ENCODE measurements at regions not wholly inside any gene's neighbourhood (a gene's known extent, or its start where the extent isn't known, plus 50 kb on each side); places are given as distances from the start of the nearest gene placed in this dataset.

DNA sequence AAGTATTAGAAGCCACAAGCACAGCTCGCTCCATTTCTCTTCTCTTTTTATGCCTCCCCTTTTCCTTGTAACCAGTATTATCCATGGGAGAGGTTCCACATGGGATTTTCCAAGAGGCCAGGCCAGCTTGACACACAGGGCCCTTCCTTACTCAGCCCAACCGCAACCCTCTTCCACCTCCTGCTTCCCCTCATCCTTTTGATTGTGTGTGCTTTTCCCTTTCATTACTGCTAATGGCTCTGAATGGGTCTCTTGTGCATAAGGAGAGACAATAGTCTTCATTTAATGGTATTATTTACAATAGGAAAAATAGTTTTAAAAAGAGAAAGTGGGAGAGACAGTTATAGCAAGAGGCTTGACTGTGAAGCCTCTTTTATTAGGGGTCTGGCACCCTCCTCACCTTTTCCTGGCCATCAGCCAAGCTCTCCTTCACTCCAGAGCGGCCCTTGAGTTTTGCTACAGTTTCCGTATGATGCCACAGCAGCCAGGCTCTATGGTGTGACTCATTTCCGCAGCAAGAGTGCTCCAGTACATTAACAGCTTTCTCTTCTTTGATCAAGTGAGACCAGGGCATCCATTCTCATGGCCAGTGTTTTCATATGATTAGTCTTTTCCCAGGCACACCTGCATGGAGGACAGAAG, 579.5 kb downstream of the TFAP2B start:
- ChIA-PET CTCF (no interaction called here), POLR2A (interaction anchor here (0.7 kb wide), 1 partner anchor 33 kb away, joined by 4 read pairs; no protein-coding TSS in a partner anchor)
- intact Hi-C loops (cut with DNase I, micrococcal nuclease), result no loop called here
- H3K36me3 Mint-ChIP-seq (ENCODE audit: low read depth), result no peaks in the 10 kb centered on the region
- no peaks in the 10 kb centered on the region for H3K9me3 Mint-ChIP-seq
- no peak overlapping the region for H3K27ac Mint-ChIP-seq
- no peaks in the 10 kb centered on the region for H3K4me1 Mint-ChIP-seq (ENCODE audit: low read depth)
- no peak overlapping the region for H3K4me3 ChIP-seq (ENCODE audit: low read length)
- no peaks in the 10 kb centered on the region for H3K9me3 ChIP-seq (ENCODE audit: control insufficient read depth in 1 of 2, insufficient read depth in 1 of 2, low read length in 2 of 2)
- TF ChIP-seq, protein P1, sequence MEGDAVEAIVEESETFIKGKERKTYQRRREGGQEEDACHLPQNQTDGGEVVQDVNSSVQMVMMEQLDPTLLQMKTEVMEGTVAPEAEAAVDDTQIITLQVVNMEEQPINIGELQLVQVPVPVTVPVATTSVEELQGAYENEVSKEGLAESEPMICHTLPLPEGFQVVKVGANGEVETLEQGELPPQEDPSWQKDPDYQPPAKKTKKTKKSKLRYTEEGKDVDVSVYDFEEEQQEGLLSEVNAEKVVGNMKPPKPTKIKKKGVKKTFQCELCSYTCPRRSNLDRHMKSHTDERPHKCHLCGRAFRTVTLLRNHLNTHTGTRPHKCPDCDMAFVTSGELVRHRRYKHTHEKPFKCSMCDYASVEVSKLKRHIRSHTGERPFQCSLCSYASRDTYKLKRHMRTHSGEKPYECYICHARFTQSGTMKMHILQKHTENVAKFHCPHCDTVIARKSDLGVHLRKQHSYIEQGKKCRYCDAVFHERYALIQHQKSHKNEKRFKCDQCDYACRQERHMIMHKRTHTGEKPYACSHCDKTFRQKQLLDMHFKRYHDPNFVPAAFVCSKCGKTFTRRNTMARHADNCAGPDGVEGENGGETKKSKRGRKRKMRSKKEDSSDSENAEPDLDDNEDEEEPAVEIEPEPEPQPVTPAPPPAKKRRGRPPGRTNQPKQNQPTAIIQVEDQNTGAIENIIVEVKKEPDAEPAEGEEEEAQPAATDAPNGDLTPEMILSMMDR (IDR thresholded peaks at IDR 0.05), result no peak
- no peaks in the 10 kb centered on the region for H3K27me3 Mint-ChIP-seq
- H3K36me3 ChIP-seq (ENCODE audit: insufficient read depth, low read length), result no peaks in the 10 kb centered on the region
- no peak overlapping the region for H3K27ac ChIP-seq (ENCODE audit: low read depth in 1 of 2, low read length in 2 of 2)
- H3K27me3 ChIP-seq (ENCODE audit: control insufficient read depth in 1 of 2, insufficient read depth in 2 of 2, low read length in 2 of 2), result no peaks in the 10 kb centered on the region
- no peak for ATAC-seq (ENCODE audit: poor library complexity)
- H3K4me1 ChIP-seq (ENCODE audit: insufficient read depth, low read length), result no peaks in the 10 kb centered on the region
- H3K4me3 Mint-ChIP-seq, result no peak overlapping the region
- DNase-seq, result no peak

DNA sequence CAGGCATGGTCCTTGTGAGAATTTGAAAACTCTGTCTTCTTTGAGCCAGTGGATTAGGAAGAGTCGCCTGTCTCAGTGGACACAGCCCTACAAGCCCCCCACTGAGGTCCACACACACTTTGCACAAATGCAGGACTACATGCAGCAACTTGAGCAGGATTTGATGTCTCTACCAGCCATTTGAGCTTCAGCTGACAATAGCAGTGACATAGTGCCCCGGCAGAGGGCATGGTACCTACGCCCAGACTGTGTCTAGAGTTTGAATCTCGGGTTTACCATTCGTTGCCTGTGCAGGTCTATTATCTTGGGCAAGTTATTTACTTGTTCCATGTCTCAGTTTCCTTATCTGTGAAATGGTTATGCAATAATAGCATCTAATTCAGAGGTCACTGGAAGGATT, 580.1 kb downstream of the TFAP2B start:
- ATAC-seq (ENCODE audit: poor library complexity) (no peak), DNase-seq (no peak)
- Mint-ChIP-seq H3K36me3 (ENCODE audit: low read depth) (no peaks in the 10 kb centered on the region), H3K27me3 (no peaks in the 10 kb centered on the region), H3K4me3 (no peak overlapping the region), H3K27ac (no peak overlapping the region), H3K4me1 (ENCODE audit: low read depth) (no peaks in the 10 kb centered on the region), H3K9me3 (no peaks in the 10 kb centered on the region)
- ChIA-PET POLR2A (no interaction called here), CTCF (no interaction called here)
- intact Hi-C loops (cut with DNase I, micrococcal nuclease), result no loop called here
- no peaks in the 10 kb centered on the region for H3K4me1 ChIP-seq (ENCODE audit: insufficient read depth, low read length)
- H3K9me3 ChIP-seq (ENCODE audit: control insufficient read depth in 1 of 2, insufficient read depth in 1 of 2, low read length in 2 of 2), result no peaks in the 10 kb centered on the region
- H3K27me3 ChIP-seq (ENCODE audit: control insufficient read depth in 1 of 2, insufficient read depth in 2 of 2, low read length in 2 of 2), result no peaks in the 10 kb centered on the region
- H3K4me3 ChIP-seq (ENCODE audit: low read length), result no peak overlapping the region
- no peaks in the 10 kb centered on the region for H3K36me3 ChIP-seq (ENCODE audit: insufficient read depth, low read length)
- H3K27ac ChIP-seq (ENCODE audit: low read depth in 1 of 2, low read length in 2 of 2), result no peak overlapping the region
- TF ChIP-seq, protein P1 (IDR thresholded peaks at IDR 0.05), result no peak

DNA sequence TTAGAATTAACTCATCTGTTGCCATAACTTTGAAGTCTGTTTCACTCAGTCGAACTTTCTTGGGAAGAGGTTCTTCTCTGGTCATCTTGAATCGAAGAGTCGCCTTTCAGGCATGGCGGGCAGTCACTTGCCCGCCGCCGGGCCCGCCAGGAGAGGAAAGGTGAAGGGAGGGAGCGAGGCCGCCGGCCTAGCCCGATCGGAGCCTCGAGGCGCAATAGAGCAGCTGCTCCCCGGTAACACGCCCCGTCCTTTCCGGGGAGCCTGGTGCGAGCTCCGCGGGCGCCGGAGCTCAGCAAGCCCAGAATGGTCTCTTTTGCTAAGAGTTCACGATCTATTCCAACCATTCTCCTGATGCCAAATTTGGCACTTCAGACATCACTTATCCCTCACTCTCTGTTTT, 591.8 kb downstream of the TFAP2B start:
- Histone ChIP-seq H3K4me3 (ENCODE audit: low read length) (no peak overlapping the region), H3K36me3 (ENCODE audit: insufficient read depth, low read length) (no peaks in the 10 kb centered on the region), H3K27ac (ENCODE audit: low read depth in 1 of 2, low read length in 2 of 2) (no peak overlapping the region), H3K4me1 (ENCODE audit: insufficient read depth, low read length) (no peaks in the 10 kb centered on the region), H3K27me3 (ENCODE audit: control insufficient read depth in 1 of 2, insufficient read depth in 2 of 2, low read length in 2 of 2) (no peaks in the 10 kb centered on the region), H3K9me3 (ENCODE audit: control insufficient read depth in 1 of 2, insufficient read depth in 1 of 2, low read length in 2 of 2) (peaks cover 0 to 9% of the 10 kb centered on the region in 2 experiments)
- H3K36me3 Mint-ChIP-seq (ENCODE audit: low read depth), result no peaks in the 10 kb centered on the region
- CTCF ChIA-PET, result no interaction called here
- peaks cover 3% of the 10 kb centered on the region for H3K9me3 Mint-ChIP-seq
- no peak overlapping the region for H3K4me3 Mint-ChIP-seq
- ATAC-seq (ENCODE audit: poor library complexity) (no peak), DNase-seq (no peak)
- H3K27me3 Mint-ChIP-seq, result no peaks in the 10 kb centered on the region
- no peaks in the 10 kb centered on the region for H3K4me1 Mint-ChIP-seq (ENCODE audit: low read depth)
- intact Hi-C loops (cut with DNase I, micrococcal nuclease), result no loop called here
- TF ChIP-seq, protein P1 (IDR thresholded peaks at IDR 0.05), result no peak
- H3K27ac Mint-ChIP-seq, result no peak overlapping the region
- POLR2A ChIA-PET, result no interaction called here

Measured in CD4-positive, alpha-beta T cell (primary cell).